AG10803 (cell line): ENCODE measurements at regions not wholly inside any gene's neighbourhood (a gene's known extent, or its start where the extent isn't known, plus 50 kb on each side); places are given as distances from the start of the nearest gene placed in this dataset.
A peak's percentile ranks its signal among the peaks of the same experiment; 100 is the strongest.
"Not testable (repeated sequence)": the region's sequence is repeated elsewhere in the genome, so short reads cannot be mapped to it uniquely, and the experiment has no call there.

Experiments
- DNase-seq: peaks from one replicate; pipeline ENCODE4 v3.0.0; 2010; ENCODE audit warnings: low read depth
- H3K4me3 ChIP-seq: 2 replicates; pipeline ENCODE4 v1.5.1; 2011; ENCODE audit warnings: mild to moderate bottlenecking, low read length, control low read depth
- TF ChIP-seq, protein P1 (sequence below): conservative IDR thresholded peaks from 2 replicates; pipeline ENCODE4 v1.5.1; 2011; ENCODE audit warnings: mild to moderate bottlenecking, low read length, control low read depth, inconsistent platforms

DNA sequence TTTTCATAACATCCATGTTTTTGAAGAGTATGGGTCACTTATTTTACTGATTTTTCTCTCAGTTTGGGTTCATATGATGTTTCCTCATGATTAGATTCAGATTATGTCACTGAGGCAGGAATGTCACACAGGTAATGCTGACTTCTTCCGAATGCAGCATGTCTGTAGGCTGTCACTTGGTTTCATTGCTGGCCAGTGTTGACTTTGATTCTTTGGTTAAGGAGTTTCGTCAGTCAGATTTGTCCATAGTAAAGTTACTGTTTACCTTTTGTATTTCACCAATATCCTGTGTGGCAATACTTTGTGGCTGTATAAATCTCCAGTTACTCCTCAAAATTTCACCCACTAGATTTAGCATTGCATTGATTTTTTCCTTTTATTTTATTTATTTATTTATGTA, 105.6 kb downstream of the MRPL57 start:
- TF ChIP-seq, protein P1, sequence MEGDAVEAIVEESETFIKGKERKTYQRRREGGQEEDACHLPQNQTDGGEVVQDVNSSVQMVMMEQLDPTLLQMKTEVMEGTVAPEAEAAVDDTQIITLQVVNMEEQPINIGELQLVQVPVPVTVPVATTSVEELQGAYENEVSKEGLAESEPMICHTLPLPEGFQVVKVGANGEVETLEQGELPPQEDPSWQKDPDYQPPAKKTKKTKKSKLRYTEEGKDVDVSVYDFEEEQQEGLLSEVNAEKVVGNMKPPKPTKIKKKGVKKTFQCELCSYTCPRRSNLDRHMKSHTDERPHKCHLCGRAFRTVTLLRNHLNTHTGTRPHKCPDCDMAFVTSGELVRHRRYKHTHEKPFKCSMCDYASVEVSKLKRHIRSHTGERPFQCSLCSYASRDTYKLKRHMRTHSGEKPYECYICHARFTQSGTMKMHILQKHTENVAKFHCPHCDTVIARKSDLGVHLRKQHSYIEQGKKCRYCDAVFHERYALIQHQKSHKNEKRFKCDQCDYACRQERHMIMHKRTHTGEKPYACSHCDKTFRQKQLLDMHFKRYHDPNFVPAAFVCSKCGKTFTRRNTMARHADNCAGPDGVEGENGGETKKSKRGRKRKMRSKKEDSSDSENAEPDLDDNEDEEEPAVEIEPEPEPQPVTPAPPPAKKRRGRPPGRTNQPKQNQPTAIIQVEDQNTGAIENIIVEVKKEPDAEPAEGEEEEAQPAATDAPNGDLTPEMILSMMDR: no peak
- H3K4me3 ChIP-seq: no peak overlapping the region
- no peak for DNase-seq

DNA sequence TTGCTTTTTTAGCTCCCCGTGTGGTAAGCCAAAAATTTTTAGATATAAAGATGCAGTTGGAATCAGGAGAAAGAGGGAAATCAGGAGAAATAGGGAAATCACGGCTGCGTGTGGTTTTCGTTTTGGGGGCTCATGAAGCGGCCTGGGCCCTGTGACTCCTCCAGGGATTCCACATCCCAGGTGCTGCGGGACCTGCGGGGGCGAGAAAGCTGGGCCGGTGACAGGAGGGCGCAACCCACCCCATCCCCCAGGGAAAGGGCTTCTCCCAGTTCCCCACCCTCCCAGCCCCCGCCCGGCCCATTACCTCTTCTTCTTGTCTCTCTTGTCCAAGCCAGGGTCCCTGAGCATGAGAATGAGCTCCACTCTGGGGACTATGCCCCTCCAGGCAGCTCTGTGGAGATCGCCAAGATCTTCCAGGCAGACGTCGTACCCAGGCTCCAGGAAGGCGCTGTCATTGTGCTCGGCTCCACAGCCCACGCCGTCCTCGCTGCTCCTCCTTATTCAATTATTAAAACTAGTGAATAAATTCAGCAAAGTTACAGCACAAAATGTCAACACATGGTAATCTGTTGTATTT, 111.0 kb downstream of the MRPL57 start:
- DNase-seq: no peak
- H3K4me3 ChIP-seq: no peak overlapping the region
- TF ChIP-seq, protein P1: no peak

DNA sequence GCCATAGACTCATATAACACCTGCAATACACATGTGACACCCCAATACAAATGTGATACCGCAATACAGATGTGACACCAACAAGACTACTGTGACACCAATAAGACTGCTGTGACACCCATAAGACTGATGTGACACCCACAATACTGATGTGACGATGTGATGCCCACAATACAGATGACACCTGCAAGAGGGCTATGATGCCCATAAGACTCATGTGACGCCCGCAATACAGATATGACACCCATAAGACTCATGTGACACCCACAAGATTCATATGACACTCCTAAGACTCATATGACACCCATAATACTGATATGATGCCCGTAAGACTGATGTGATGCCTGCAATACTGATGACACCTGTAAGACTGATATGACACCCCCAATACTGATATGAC, 113.0 kb downstream of the MRPL57 start:
- H3K4me3 ChIP-seq: no peak overlapping the region
- TF ChIP-seq, protein P1: no peak
- no peak for DNase-seq

DNA sequence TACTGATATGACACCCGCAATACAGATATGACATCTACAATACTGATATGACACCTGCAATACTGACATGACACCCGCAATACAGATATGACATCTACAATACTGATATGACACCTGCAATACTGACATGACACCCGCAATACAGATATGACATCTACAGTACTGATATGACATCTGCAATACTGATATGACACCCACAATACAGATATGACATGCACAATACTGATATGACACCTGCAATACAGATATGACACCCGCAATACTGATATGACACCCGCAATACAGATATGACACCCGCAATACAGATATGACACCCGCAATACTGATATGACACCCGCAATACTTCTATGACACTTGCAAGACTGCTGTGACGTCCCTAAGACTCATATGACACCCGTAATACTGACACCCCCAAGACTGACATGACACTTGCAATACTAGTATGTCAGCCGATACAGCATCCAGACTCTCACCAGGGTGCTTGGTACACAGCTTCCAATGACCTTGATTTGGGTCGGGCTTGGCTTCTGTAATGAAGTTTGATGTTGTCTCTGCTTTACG, 114.1 kb downstream of the MRPL57 start:
- H3K4me3 ChIP-seq, DNase-seq: not testable (repeated sequence)

DNA sequence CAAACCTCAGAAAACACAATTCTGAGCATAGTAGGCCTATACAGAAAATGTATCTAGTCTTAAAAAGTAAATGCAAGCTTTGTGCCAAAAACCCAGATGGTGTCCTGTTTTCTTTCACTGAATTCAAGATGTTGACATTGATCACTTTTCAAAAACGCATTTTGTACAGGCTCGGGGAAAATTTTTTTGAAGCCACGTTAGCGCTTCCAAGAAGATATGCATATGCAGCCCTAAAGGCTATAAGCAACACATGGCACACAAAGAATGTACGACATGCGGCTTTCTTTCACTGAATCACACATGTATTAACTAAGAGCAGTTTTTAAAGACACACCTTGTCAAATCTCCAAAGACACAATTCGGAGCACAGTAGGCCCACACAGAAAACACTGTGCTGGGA, 115.4 kb downstream of the MRPL57 start:
- no peak overlapping the region for H3K4me3 ChIP-seq
- TF ChIP-seq, protein P1: no peak
- DNase-seq: no peak

DNA sequence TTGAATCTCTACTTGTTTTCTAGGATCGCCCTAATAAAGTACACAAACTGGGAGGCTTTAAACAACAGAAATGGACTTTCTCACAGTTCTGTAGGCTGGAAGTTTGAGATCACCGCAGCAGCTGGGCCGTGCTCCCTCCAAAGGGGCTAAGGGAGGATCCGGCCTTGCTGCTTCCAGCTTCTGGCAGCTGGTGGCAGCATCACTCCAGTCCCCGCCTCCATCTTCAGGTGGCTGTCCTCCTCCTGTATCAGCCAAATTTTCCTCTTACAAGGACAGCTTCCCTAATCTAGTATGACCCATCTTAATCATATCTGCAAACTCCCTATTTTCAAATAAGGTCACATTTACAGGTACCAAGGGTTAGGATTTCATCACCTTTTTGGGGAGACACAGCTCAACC, 120.5 kb downstream of the MRPL57 start:
- DNase-seq: peak; percentile 3
- not testable (repeated sequence) for H3K4me3 ChIP-seq
- TF ChIP-seq, protein P1: peak; percentile 25; the same call in 1 of the 2 replicates

DNA sequence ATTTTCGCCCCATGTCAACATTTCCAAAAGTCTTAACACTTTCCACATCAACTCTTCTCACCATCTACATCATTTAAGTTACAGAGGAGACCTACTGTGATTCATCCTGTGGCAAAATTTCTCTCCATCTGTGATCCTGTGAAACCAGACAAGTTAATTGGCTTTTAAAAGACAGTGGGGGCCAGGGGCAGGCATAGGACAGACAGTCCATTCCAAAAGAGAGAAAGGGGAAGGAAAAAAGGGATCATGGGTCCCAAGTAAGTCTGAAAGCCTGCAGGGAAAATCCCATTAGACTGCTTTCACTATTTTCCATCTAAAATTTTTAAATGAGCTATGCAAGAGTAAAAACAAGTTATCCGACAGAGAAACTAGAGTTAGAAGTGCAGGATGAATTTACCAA, 121.0 kb downstream of the MRPL57 start:
- TF ChIP-seq, protein P1: no peak
- peak overlapping the region; percentile 91 for H3K4me3 ChIP-seq
- DNase-seq: peak; percentile 2
